Skeletal muscle tissue (tissue), 3 donors: ENCODE measurements at regions not wholly inside any gene's neighbourhood (a gene's known extent, or its start where the extent isn't known, plus 50 kb on each side); places are given as distances from the start of the nearest gene placed in this dataset.

Source experiments
- H3K27ac ChIP-seq: one replicate; pipeline ENCODE4 v1.7.0; 2013; ENCODE audit warnings: mild to moderate bottlenecking, low read depth, low read length, inconsistent platforms
- H3K27me3 ChIP-seq, 3 donors: one replicate each; pipeline ENCODE4 v1.7.0; 2013; ENCODE audit warnings: low read length in 3 of 3; ENCODE audit not compliant: control insufficient read depth in 3 of 3, insufficient read depth in 3 of 3
- H3K36me3 ChIP-seq, 3 donors: one replicate each; pipeline ENCODE4 v1.7.0; 2013; ENCODE audit warnings: low read length in 3 of 3; ENCODE audit not compliant: control insufficient read depth in 3 of 3, insufficient read depth in 3 of 3
- H3K4me1 ChIP-seq, 3 donors: one replicate each; pipeline ENCODE4 v1.7.0; 2013; ENCODE audit warnings: low read length in 3 of 3, mild to moderate bottlenecking in 3 of 3; ENCODE audit not compliant: control insufficient read depth in 3 of 3, insufficient read depth in 3 of 3
- H3K4me3 ChIP-seq, 3 donors: one replicate each; pipeline ENCODE4 v1.7.0; 2013; ENCODE audit warnings: low read length in 3 of 3
- H3K9ac ChIP-seq, 3 donors: one replicate each; pipeline ENCODE4 v1.7.0; 2013; ENCODE audit warnings: low read length in 3 of 3, mild to moderate bottlenecking in 3 of 3, moderate library complexity in 2 of 3, low read depth in 1 of 3
- H3K9me3 ChIP-seq, 3 donors: one replicate each; pipeline ENCODE4 v1.7.0; 2013; ENCODE audit warnings: low read length in 3 of 3; ENCODE audit not compliant: control insufficient read depth in 3 of 3
- donor health status: Osteomylitis.

- Histone ChIP-seq H3K4me1 (peaks cover 0 to 5% (median 3%) of the 10 kb centered on the region in 3 donors), H3K4me3 (no peak overlapping the region), H3K9ac (no peak overlapping the region), H3K36me3 (no peaks in the 10 kb centered on the region), H3K27ac (no peak overlapping the region), H3K9me3 (peaks cover 3 to 7% (median 6%) of the 10 kb centered on the region in 3 donors), H3K27me3 (peaks cover 0 to 3% (median 0%) of the 10 kb centered on the region in 3 donors)
Observed at GRCh38 chr2:237150186-237150585, 64.5 kb downstream of the COPS8 start.

- Histone ChIP-seq H3K27me3 (peaks cover 2 to 9% (median 3%) of the 10 kb centered on the region in 3 donors), H3K36me3 (no peaks in the 10 kb centered on the region), H3K9ac (no peak overlapping the region), H3K9me3 (peaks cover 3 to 7% (median 6%) of the 10 kb centered on the region in 3 donors), H3K4me1 (peaks cover 6 to 10% (median 8%) of the 10 kb centered on the region in 3 donors), H3K27ac (no peak overlapping the region), H3K4me3 (no peak overlapping the region)
Observed at GRCh38 chr2:237150831-237151375, 65.2 kb downstream of the COPS8 start.

GRCh38 chr2:237152361-237152760, 66.7 kb downstream of the COPS8 start:
- H3K36me3 ChIP-seq, result no peaks in the 10 kb centered on the region
- no peak overlapping the region for H3K9ac ChIP-seq
- H3K4me3 ChIP-seq, result no peak overlapping the region
- H3K27me3 ChIP-seq, result peaks cover 2 to 11% (median 9%) of the 10 kb centered on the region in 3 donors
- H3K4me1 ChIP-seq, result peaks cover 17 to 21% (median 20%) of the 10 kb centered on the region in 3 donors
- H3K27ac ChIP-seq, result no peak overlapping the region
- H3K9me3 ChIP-seq, result peaks cover 3 to 4% (median 4%) of the 10 kb centered on the region in 3 donors

- Histone ChIP-seq H3K27ac (no peak overlapping the region), H3K4me3 (no peak overlapping the region), H3K36me3 (no peaks in the 10 kb centered on the region), H3K27me3 (peaks cover 2 to 11% (median 9%) of the 10 kb centered on the region in 3 donors), H3K9ac (no peak overlapping the region), H3K9me3 (no peaks in the 10 kb centered on the region), H3K4me1 (peaks cover 17 to 21% (median 20%) of the 10 kb centered on the region in 3 donors)
Observed at GRCh38 chr2:237153181-237153580, 67.5 kb downstream of the COPS8 start.

- no peak overlapping the region for H3K27ac ChIP-seq
- H3K9me3 ChIP-seq, result no peaks in the 10 kb centered on the region
- H3K36me3 ChIP-seq, result no peaks in the 10 kb centered on the region
- no peak overlapping the region for H3K9ac ChIP-seq
- H3K4me3 ChIP-seq, result no peak overlapping the region
- peaks cover 17 to 20% (median 19%) of the 10 kb centered on the region in 3 donors for H3K4me1 ChIP-seq
- peaks cover 2 to 11% (median 9%) of the 10 kb centered on the region in 3 donors for H3K27me3 ChIP-seq
Observed at GRCh38 chr2:237154082-237154638, 68.5 kb downstream of the COPS8 start.

GRCh38 chr2:237154884-237155851, 69.5 kb downstream of the COPS8 start:
- H3K9ac ChIP-seq, result peak overlapping the region in 1 of 3 donors; percentile 41

GRCh38 chr2:237156031-237156856, 70.6 kb downstream of the COPS8 start:
- Histone ChIP-seq H3K27ac (peak overlapping the region; percentile 37), H3K36me3 (no peaks in the 10 kb centered on the region), H3K4me3 (peak overlapping the region in 2 of 3 donors; percentile 14 to 22), H3K27me3 (peaks cover 2 to 11% (median 9%) of the 10 kb centered on the region in 3 donors), H3K9ac (peak overlapping the region in 1 of 3 donors; percentile 41), H3K9me3 (no peaks in the 10 kb centered on the region), H3K4me1 (peaks cover 23 to 30% (median 26%) of the 10 kb centered on the region in 3 donors)

More at GRCh38 chr2:237154884-237155851, 69.5 kb downstream of the COPS8 start:
- peaks cover 2 to 11% (median 9%) of the 10 kb centered on the region in 3 donors for H3K27me3 ChIP-seq
- no peak overlapping the region for H3K4me3 ChIP-seq
- H3K9me3 ChIP-seq, result no peaks in the 10 kb centered on the region
- no peaks in the 10 kb centered on the region for H3K36me3 ChIP-seq
- H3K4me1 ChIP-seq, result peaks cover 18 to 23% (median 20%) of the 10 kb centered on the region in 3 donors
- H3K27ac ChIP-seq, result peak overlapping the region; percentile 37

- Histone ChIP-seq H3K36me3 (no peaks in the 10 kb centered on the region), H3K9me3 (no peaks in the 10 kb centered on the region), H3K9ac (peak overlapping the region in 1 of 3 donors; percentile 33), H3K4me3 (peak overlapping the region in 1 of 3 donors; percentile 14), H3K27ac (peak overlapping the region; percentile 37), H3K27me3 (peaks cover 2 to 11% (median 9%) of the 10 kb centered on the region in 3 donors), H3K4me1 (peaks cover 23 to 36% (median 26%) of the 10 kb centered on the region in 3 donors)
Observed at GRCh38 chr2:237156857-237157779, 71.4 kb downstream of the COPS8 start.
